SK-N-SH (cell line): ENCODE measurements at regions not wholly inside any gene's neighbourhood (a gene's known extent, or its start where the extent isn't known, plus 50 kb on each side); places are given as distances from the start of the nearest gene placed in this dataset.

ENCODE experiments used
- CTCF ChIA-PET: fragments of 300-600, 350-600 bp; formaldehyde crosslinking; extraction: SDS; loops from one replicate; lab custom pipeline; 2021; lab: Yijun Ruan, JAX
- POLR2A ChIA-PET: fragments of 350-600 bp; sonication (Branson Sonifier 250); formaldehyde crosslinking; extraction: SDS; loops from one replicate; lab custom pipeline; 2020; ENCODE audit warnings: antibody characterized with exemption, inconsistent platforms; lab: Yijun Ruan, JAX
- DNase-seq: peaks from one replicate; pipeline ENCODE4 v3.0.0; 2012
- H2AFZ ChIP-seq: fragments of 200-600 bp; sonication (generic); 2 replicates; pipeline ENCODE4 v1.8.1; 2016; ENCODE audit warnings: antibody characterized with exemption, mild to moderate bottlenecking, low read depth
- H3F3A ChIP-seq: fragments of 200-600 bp; sonication (generic); replicated peaks from 2 replicates; pipeline ENCODE3; 2016; ENCODE audit warnings: antibody characterized with exemption, mild to moderate bottlenecking; ENCODE audit not compliant: insufficient read depth
- H3K27ac ChIP-seq, 2 experiments: fragments of 200-500 bp in 1 of 2; fragments of 200-600 bp in 1 of 2; sonication (Bioruptor generic) in 1 of 2; sonication (generic), shearing (Covaris generic) in 1 of 2; 2 replicates each; pipeline versions ENCODE4 v1.5.1 to v1.6.1; 2014 to 2016; ENCODE audit warnings: low read depth in 2 of 2, inconsistent platforms in 1 of 2, low read length in 1 of 2, mild to moderate bottlenecking in 1 of 2, mixed read lengths in 1 of 2
- H3K27me3 ChIP-seq: fragments of 200-600 bp; sonication (generic), shearing (Covaris generic); 2 replicates; pipeline ENCODE4 v1.6.1; 2016; ENCODE audit warnings: mixed run types; ENCODE audit not compliant: insufficient read depth
- H3K36me3 ChIP-seq, 2 experiments: fragments of 200-500 bp in 1 of 2; fragments of 200-600 bp in 1 of 2; sonication (Bioruptor generic) in 1 of 2; sonication (generic) in 1 of 2; replicated peaks in 1 of 2; 2 replicates each; pipeline versions ENCODE3 to v1.5.1; 2014 to 2016; ENCODE audit warnings: low read length in 1 of 2, mild to moderate bottlenecking in 1 of 2; ENCODE audit not compliant: insufficient read depth in 2 of 2, control insufficient read depth in 1 of 2
- H3K4me1 ChIP-seq, 2 experiments: fragments of 200-500 bp in 1 of 2; fragments of 200-600 bp in 1 of 2; sonication (Bioruptor generic) in 1 of 2; sonication (generic), shearing (Covaris generic) in 1 of 2; 2 replicates each; pipeline versions ENCODE4 v1.5.1 to v1.6.1; 2014 to 2016; ENCODE audit warnings: low read depth in 1 of 2, low read length in 1 of 2, mixed run types in 1 of 2; ENCODE audit not compliant: insufficient read depth in 2 of 2, control insufficient read depth in 1 of 2
- H3K4me2 ChIP-seq: fragments of 200-600 bp; sonication (generic), shearing (Covaris generic); 2 replicates; pipeline ENCODE4 v1.6.1; 2017; ENCODE audit warnings: mixed run types
- H3K4me3 ChIP-seq, 2 experiments: fragments of 200-500 bp in 1 of 2; fragments of 200-600 bp in 1 of 2; sonication (Bioruptor generic) in 1 of 2; sonication (generic), shearing (Covaris generic) in 1 of 2; 2 replicates each; pipeline versions ENCODE4 v1.5.1 to v1.8.1; 2014 to 2016; ENCODE audit warnings: low read depth in 2 of 2, inconsistent platforms in 1 of 2, low read length in 1 of 2, mild to moderate bottlenecking in 1 of 2, mixed read lengths in 1 of 2, moderate library complexity in 1 of 2
- H3K79me2 ChIP-seq: fragments of 200-600 bp; sonication (generic); 2 replicates; pipeline ENCODE4 v1.8.1; 2017; ENCODE audit warnings: mild to moderate bottlenecking; ENCODE audit not compliant: insufficient read depth
- H3K9ac ChIP-seq: fragments of 200-600 bp; sonication (generic); 2 replicates; pipeline ENCODE4 v1.6.1; 2017; ENCODE audit warnings: mixed run types
- H3K9me2 ChIP-seq: fragments of 200-600 bp; sonication (generic); 2 replicates; pipeline ENCODE4 v1.6.1; 2017; ENCODE audit warnings: mixed run types
- H3K9me3 ChIP-seq: fragments of 200-600 bp; sonication (generic); 2 replicates; pipeline ENCODE4 v1.6.1; 2017; ENCODE audit warnings: mixed run types, mild to moderate bottlenecking, moderate library complexity
- H4K20me1 ChIP-seq: fragments of 200-600 bp; sonication (generic); 2 replicates; pipeline ENCODE4 v1.6.1; 2017; ENCODE audit warnings: mild to moderate bottlenecking, mixed run types; ENCODE audit not compliant: insufficient read depth
- CHD2 ChIP-seq: fragments of 150-350 bp; IDR thresholded peaks from 2 replicates; pipeline ENCODE4 v1.6.1; 2018; ENCODE audit warnings: low read length; ENCODE audit not compliant: partially characterized antibody
- FOSL2 ChIP-seq: IDR thresholded peaks from 2 replicates; pipeline ENCODE4 v1.4.0; 2012; ENCODE audit warnings: low read depth, mild to moderate bottlenecking, moderate library complexity, borderline replicate concordance
- FOXJ3 ChIP-seq: sonication (generic); formaldehyde crosslinking; IDR thresholded peaks from 2 replicates; pipeline ENCODE4 v1.5.1; 2020; ENCODE audit warnings: mild to moderate bottlenecking, missing genetic modification reagents
- FOXM1 ChIP-seq: IDR thresholded peaks from 2 replicates; pipeline ENCODE4 v1.4.0; 2012; ENCODE audit warnings: low read depth, mild to moderate bottlenecking
- GABPA ChIP-seq: IDR thresholded peaks from 2 replicates; pipeline ENCODE4 v1.4.0; 2012; ENCODE audit warnings: low read depth, mild to moderate bottlenecking
- JUND ChIP-seq: IDR thresholded peaks from 2 replicates; pipeline ENCODE4 v1.4.0; 2012
- MAX ChIP-seq: IDR thresholded peaks from 2 replicates; pipeline ENCODE4 v1.4.0; 2012; ENCODE audit warnings: low read depth
- MEF2A ChIP-seq: IDR thresholded peaks from 2 replicates; pipeline ENCODE4 v1.4.0; 2012; ENCODE audit warnings: low read depth, borderline replicate concordance
- MXI1 ChIP-seq: IDR thresholded peaks from 2 replicates; pipeline ENCODE4 v1.6.1; 2012; ENCODE audit warnings: mild to moderate bottlenecking, low read depth, low read length, improper control_type of control experiment
- NFIC ChIP-seq: IDR thresholded peaks from 2 replicates; pipeline ENCODE4 v1.4.0; 2012; ENCODE audit warnings: borderline replicate concordance
- POLR2AphosphoS5 ChIP-seq: IDR thresholded peaks from 2 replicates; pipeline ENCODE4 v1.6.1; 2012; ENCODE audit warnings: low read depth, low read length
- RCOR1 ChIP-seq: fragments of 150-350 bp; IDR thresholded peaks from 2 replicates; pipeline ENCODE4 v1.6.1; 2017; ENCODE audit warnings: antibody characterized with exemption, low read length
- RFX5 ChIP-seq: IDR thresholded peaks from 2 replicates; pipeline ENCODE4 v1.6.1; 2012; ENCODE audit warnings: mild to moderate bottlenecking, improper control_type of control experiment, low read length
- SIN3A ChIP-seq: IDR thresholded peaks from 2 replicates; pipeline ENCODE4 v1.6.1; 2012; ENCODE audit warnings: low read depth, mild to moderate bottlenecking, low read length, moderate library complexity, borderline replicate concordance
- TCF12 ChIP-seq: IDR thresholded peaks from 2 replicates; pipeline ENCODE4 v1.4.0; 2012
- TEAD4 ChIP-seq: IDR thresholded peaks from 2 replicates; pipeline ENCODE4 v1.4.0; 2012; ENCODE audit warnings: mild to moderate bottlenecking, borderline replicate concordance; ENCODE audit not compliant: insufficient read depth
- YY1 ChIP-seq: IDR thresholded peaks from 2 replicates; pipeline ENCODE4 v1.4.0; 2012; ENCODE audit warnings: low read depth, mild to moderate bottlenecking
- WGBS: methylation state at CpG from one replicate; pipeline ENCODE4 v1.1.6; 2017; ENCODE audit warnings: low lambda C conversion rate; 5-methylcytosine and 5-hydroxymethylcytosine counted together
- TF ChIP-seq, protein P1 (sequence below): fragments of 150-350 bp; IDR thresholded peaks from 2 replicates; pipeline ENCODE4 v1.6.1; 2016; ENCODE audit warnings: mild to moderate bottlenecking, low read depth, low read length
- TF ChIP-seq, protein P2 (sequence below): IDR thresholded peaks from 2 replicates; pipeline ENCODE4 v1.4.0; 2012; ENCODE audit warnings: low read depth, borderline replicate concordance

DNA sequence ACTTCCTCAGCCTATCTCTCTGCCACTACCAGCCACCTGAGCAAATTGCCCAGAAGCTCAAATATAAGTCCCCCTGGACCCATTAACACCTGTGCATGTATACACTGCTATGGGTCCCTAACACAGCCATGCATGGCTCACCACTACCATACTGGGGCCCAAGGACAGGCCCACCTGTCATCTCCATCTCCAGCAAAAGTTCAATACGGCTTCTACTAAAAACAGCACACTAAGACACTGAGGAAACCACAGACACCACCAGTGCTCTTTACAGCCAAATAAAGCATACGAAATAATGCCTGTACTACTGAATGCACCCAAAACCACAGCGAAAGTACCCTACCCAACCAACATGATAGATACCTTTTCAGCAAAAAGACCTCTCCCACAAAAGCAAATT lies 85.6 kb upstream of the GHR start:
- Histone ChIP-seq H3K4me2 (no peak overlapping the region), H3K9me2 (no peaks in the 10 kb centered on the region), H3K27me3 (no peaks in the 10 kb centered on the region), H3F3A (no peaks in the 10 kb centered on the region), H3K79me2 (no peaks in the 10 kb centered on the region), H3K27ac (no peak overlapping the region), H3K9me3 (no peaks in the 10 kb centered on the region), H4K20me1 (no peaks in the 10 kb centered on the region), H3K9ac (no peak overlapping the region), H3K4me3 (no peak overlapping the region), H2AFZ (no peak overlapping the region), H3K36me3 (no peaks in the 10 kb centered on the region), H3K4me1 (no peaks in the 10 kb centered on the region)
- WGBS = 0% methylated on average over 3 of the region's 3 CpGs
- TF ChIP-seq FOSL2 = no peak
- no peak for TF ChIP-seq RCOR1
- TF ChIP-seq NFIC = no peak
- no peak for TF ChIP-seq YY1
- TF ChIP-seq MEF2A = no peak
- TF ChIP-seq MAX = no peak
- TF ChIP-seq SIN3A = no peak
- no peak for TF ChIP-seq FOXJ3
- TF ChIP-seq RFX5 = no peak
- no peak for TF ChIP-seq FOXM1
- TF ChIP-seq CHD2 = no peak
- no peak for TF ChIP-seq GABPA
- TF ChIP-seq POLR2AphosphoS5 = no peak
- DNase-seq = no peak
- CTCF ChIA-PET = no interaction called here
- POLR2A ChIA-PET = no interaction called here

DNA sequence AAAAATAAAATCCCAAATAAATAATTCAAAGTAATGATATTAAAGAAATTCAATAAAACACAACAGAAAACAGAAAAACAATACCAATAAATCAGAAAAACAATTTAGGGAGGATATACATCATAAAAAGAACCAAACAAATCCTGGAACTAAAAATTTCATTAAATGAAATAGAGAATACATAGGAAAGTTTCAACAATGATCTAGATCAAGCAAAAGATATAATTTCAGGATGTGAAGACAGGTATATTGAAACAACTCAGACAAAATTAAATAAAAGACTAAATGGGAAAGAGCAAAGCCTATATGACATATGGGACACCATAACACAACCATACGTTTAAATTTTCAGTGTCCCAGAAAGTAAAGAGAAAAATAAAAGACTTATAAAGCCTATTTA lies 85.1 kb upstream of the GHR start:
- no peaks in the 10 kb centered on the region for H3K4me1 ChIP-seq
- H3K4me2 ChIP-seq = no peak overlapping the region
- H2AFZ ChIP-seq = no peak overlapping the region
- no peak overlapping the region for H3K9ac ChIP-seq
- ChIA-PET CTCF (no interaction called here), POLR2A (no interaction called here)
- H3K9me2 ChIP-seq = no peaks in the 10 kb centered on the region
- no peaks in the 10 kb centered on the region for H3K79me2 ChIP-seq
- no peaks in the 10 kb centered on the region for H3K9me3 ChIP-seq
- no peaks in the 10 kb centered on the region for H4K20me1 ChIP-seq
- no peaks in the 10 kb centered on the region for H3F3A ChIP-seq
- H3K36me3 ChIP-seq = no peaks in the 10 kb centered on the region
- TF ChIP-seq FOXJ3 = no peak
- TF ChIP-seq, protein P1, sequence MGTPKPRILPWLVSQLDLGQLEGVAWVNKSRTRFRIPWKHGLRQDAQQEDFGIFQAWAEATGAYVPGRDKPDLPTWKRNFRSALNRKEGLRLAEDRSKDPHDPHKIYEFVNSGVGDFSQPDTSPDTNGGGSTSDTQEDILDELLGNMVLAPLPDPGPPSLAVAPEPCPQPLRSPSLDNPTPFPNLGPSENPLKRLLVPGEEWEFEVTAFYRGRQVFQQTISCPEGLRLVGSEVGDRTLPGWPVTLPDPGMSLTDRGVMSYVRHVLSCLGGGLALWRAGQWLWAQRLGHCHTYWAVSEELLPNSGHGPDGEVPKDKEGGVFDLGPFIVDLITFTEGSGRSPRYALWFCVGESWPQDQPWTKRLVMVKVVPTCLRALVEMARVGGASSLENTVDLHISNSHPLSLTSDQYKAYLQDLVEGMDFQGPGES = no peak
- no peak for TF ChIP-seq YY1
- no peak for TF ChIP-seq JUND
- no peak for TF ChIP-seq GABPA
- no peak for TF ChIP-seq CHD2
- TF ChIP-seq RFX5 = no peak
- TF ChIP-seq TEAD4 = no peak
- TF ChIP-seq, protein P2, sequence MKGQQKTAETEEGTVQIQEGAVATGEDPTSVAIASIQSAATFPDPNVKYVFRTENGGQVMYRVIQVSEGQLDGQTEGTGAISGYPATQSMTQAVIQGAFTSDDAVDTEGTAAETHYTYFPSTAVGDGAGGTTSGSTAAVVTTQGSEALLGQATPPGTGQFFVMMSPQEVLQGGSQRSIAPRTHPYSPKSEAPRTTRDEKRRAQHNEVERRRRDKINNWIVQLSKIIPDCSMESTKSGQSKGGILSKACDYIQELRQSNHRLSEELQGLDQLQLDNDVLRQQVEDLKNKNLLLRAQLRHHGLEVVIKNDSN = no peak
- TF ChIP-seq NFIC = no peak
- TF ChIP-seq MEF2A = no peak
- no peak for TF ChIP-seq TCF12
- TF ChIP-seq MXI1 = no peak
- TF ChIP-seq RCOR1 = no peak
- TF ChIP-seq FOSL2 = no peak
- no peak overlapping the region for H3K27ac ChIP-seq
- no peaks in the 10 kb centered on the region for H3K27me3 ChIP-seq
- WGBS = 0% methylated on average over 1 of the region's 1 CpG
- H3K4me3 ChIP-seq = no peak overlapping the region
- DNase-seq = no peak
